ENCODE measurements at regions not wholly inside any gene's neighbourhood (a gene's known extent, or its start where the extent isn't known, plus 50 kb on each side); places are given as distances from the start of the nearest gene placed in this dataset.

- DNase-seq (ENCODE audit: low spot score), result no peak
Measured at GRCh38 chr20:57914205-57914604, 204.4 kb upstream of the PMEPA1 start.

GRCh38 chr20:57913156-57913930, 203.5 kb upstream of the PMEPA1 start:
- DNase-seq (ENCODE audit: low spot score), result no peak

GRCh38 chr20:57912227-57912582, 202.4 kb upstream of the PMEPA1 start:
- no peak for DNase-seq (ENCODE audit: low spot score)

- no peak for DNase-seq (ENCODE audit: low spot score)
Measured at GRCh38 chr20:57911512-57912226, 201.9 kb upstream of the PMEPA1 start.

GRCh38 chr20:57910716-57911115, 200.9 kb upstream of the PMEPA1 start:
- no peak for DNase-seq (ENCODE audit: low spot score)

- no peak for DNase-seq (ENCODE audit: low spot score)
Measured at GRCh38 chr20:57909763-57910331, 200.0 kb upstream of the PMEPA1 start.

GRCh38 chr20:57908704-57909630, 199.2 kb upstream of the PMEPA1 start:
- DNase-seq (ENCODE audit: low spot score), result no peak

GRCh38 chr20:57908226-57908625, 198.4 kb upstream of the PMEPA1 start:
- DNase-seq (ENCODE audit: low spot score), result no peak

GRCh38 chr20:57907131-57908000, 197.6 kb upstream of the PMEPA1 start:
- no peak for DNase-seq (ENCODE audit: low spot score)

GRCh38 chr20:57905448-57905847, 195.6 kb upstream of the PMEPA1 start:
- no peak for DNase-seq (ENCODE audit: low spot score)

GRCh38 chr20:57904314-57905105, 194.7 kb upstream of the PMEPA1 start:
- DNase-seq (ENCODE audit: low spot score), result no peak

GRCh38 chr20:57902473-57902872, 192.7 kb upstream of the PMEPA1 start:
- no peak for DNase-seq (ENCODE audit: low spot score)

- DNase-seq (ENCODE audit: low spot score), result no peak
Measured at GRCh38 chr20:57901526-57901925, 191.7 kb upstream of the PMEPA1 start.

- no peak for DNase-seq (ENCODE audit: low spot score)
Measured at GRCh38 chr20:57900226-57900905, 190.6 kb upstream of the PMEPA1 start.

GRCh38 chr20:57899554-57899953, 189.7 kb upstream of the PMEPA1 start:
- DNase-seq (ENCODE audit: low spot score), result no peak

- no peak for DNase-seq (ENCODE audit: low spot score)
Measured at GRCh38 chr20:57898332-57898731, 188.5 kb upstream of the PMEPA1 start.

- no peak for DNase-seq (ENCODE audit: low spot score)
Measured at GRCh38 chr20:57897891-57898290, 188.1 kb upstream of the PMEPA1 start.

GRCh38 chr20:57897156-57897874, 187.5 kb upstream of the PMEPA1 start:
- no peak for DNase-seq (ENCODE audit: low spot score)

GRCh38 chr20:57896563-57896962, 186.7 kb upstream of the PMEPA1 start:
- no peak for DNase-seq (ENCODE audit: low spot score)
